ENCODE measurements at regions not wholly inside any gene's neighbourhood (a gene's known extent, or its start where the extent isn't known, plus 50 kb on each side); places are given as distances from the start of the nearest gene placed in this dataset.

GRCh38 chr7:98551611-98552273, 65.3 kb upstream of the NPTX2 start:
- TF ChIP-seq CTCF (IDR thresholded peaks at IDR 0.05) (no peak), EP300 (IDR thresholded peaks at IDR 0.05) (no peak)

All from tibial nerve (tissue), 4 donors.